ENCODE measurements at regions not wholly inside any gene's neighbourhood (a gene's known extent, or its start where the extent isn't known, plus 50 kb on each side); places are given as distances from the start of the nearest gene placed in this dataset.

GRCh38 chr14:22159099-22159498 lies 429.9 kb downstream of the DAD1 start:
- TF ChIP-seq EZH2 (IDR thresholded peaks at IDR 0.05) (no peak), POLR2AphosphoS5 (IDR thresholded peaks at IDR 0.05; ENCODE audit: borderline replicate concordance, low read depth, low read length) (no peak), FOXP2 (optimal IDR thresholded peaks at IDR 0.05; ENCODE audit: control extremely low read depth, extremely low read length, insufficient read depth) (no peak)

Data from SK-N-MC (cell line).